Testis (tissue), 2 donors: ENCODE measurements at regions not wholly inside any gene's neighbourhood (a gene's known extent, or its start where the extent isn't known, plus 50 kb on each side); places are given as distances from the start of the nearest gene placed in this dataset.

Source experiments
- DNase-seq: peaks from one replicate; pipeline ENCODE4 v3.0.0-alpha.2; 2019
- H3K27ac ChIP-seq, 2 donors: fragments of 200-600 bp; sonication (generic); one replicate each; pipeline ENCODE4 v1.5.1; 2019
- H3K27me3 ChIP-seq: fragments of 200-600 bp; sonication (generic); one replicate; pipeline ENCODE4 v1.5.1; 2019
- H3K36me3 ChIP-seq: fragments of 200-600 bp; sonication (generic); one replicate; pipeline ENCODE4 v1.5.1; 2017; ENCODE audit warnings: low read depth; ENCODE audit errors: missing control alignments
- H3K4me1 ChIP-seq: fragments of 200-600 bp; sonication (generic); one replicate; pipeline ENCODE4 v1.5.1; 2019
- H3K4me3 ChIP-seq, 2 donors: fragments of 200-600 bp; sonication (generic); one replicate each; pipeline ENCODE4 v1.5.1; 2017 to 2019
- H3K9me3 ChIP-seq: fragments of 200-600 bp; sonication (generic); one replicate; pipeline ENCODE4 v1.5.1; 2017
- CTCF ChIP-seq, 3 experiments: fragments of 450-650 bp in 2 of 3; fragments of 200-600 bp in 1 of 3; sonication (generic) in 1 of 3; IDR thresholded peaks; one replicate each; pipeline ENCODE4 v1.5.1; 2016 to 2019; ENCODE audit warnings: antibody characterized with exemption in 3 of 3, mild to moderate bottlenecking in 2 of 3, moderate library complexity in 1 of 3
- POLR2A ChIP-seq: fragments of 450-650 bp; IDR thresholded peaks from one replicate; pipeline ENCODE4 v1.6.1; 2017; ENCODE audit warnings: antibody characterized with exemption, mild to moderate bottlenecking, moderate library complexity
- WGBS, 2 donors: methylation state at CpG; one replicate each; pipeline ENCODE4 v1.1.5; 2018; 5-methylcytosine and 5-hydroxymethylcytosine counted together
- intact Hi-C: fragments of 100-400 bp; cut with DNase I; formaldehyde crosslinking; loops from one replicate; pipeline ENCODE4 v1.15.1; 2023; ENCODE audit warnings: low total_unique reads

- no peak overlapping the region for H3K4me3 ChIP-seq
- intact Hi-C loops: no loop called here
These were observed 1494.6 kb downstream of the TBC1D22A start for GRCh38 chr22:48256776-48257684.

GRCh38 chr22:48256041-48256739 is 1493.7 kb downstream of the TBC1D22A start:
- no peaks in the 10 kb centered on the region for H3K9me3 ChIP-seq
- no peaks in the 10 kb centered on the region for H3K36me3 ChIP-seq
- intact Hi-C loops: no loop called here
- TF ChIP-seq POLR2A (no peak), CTCF (IDR thresholded peaks at IDR 0.05) (no peak)
- H3K27ac ChIP-seq: no peak overlapping the region
- 85 to 90% methylated on average over 16 to 17 of the region's 17 CpGs for WGBS, 2 donors
- no peaks in the 10 kb centered on the region for H3K27me3 ChIP-seq
- no peak for DNase-seq
- no peak overlapping the region for H3K4me3 ChIP-seq
- no peaks in the 10 kb centered on the region for H3K4me1 ChIP-seq

More at GRCh38 chr22:48256776-48257684, 1494.6 kb downstream of the TBC1D22A start:
- Histone ChIP-seq H3K9me3 (no peaks in the 10 kb centered on the region), H3K27me3 (no peaks in the 10 kb centered on the region), H3K36me3 (no peaks in the 10 kb centered on the region), H3K27ac (no peak overlapping the region), H3K4me1 (no peaks in the 10 kb centered on the region)
- no peak for DNase-seq
- WGBS, 2 donors: 83 to 89% methylated on average over 16 to 21 of the region's 21 CpGs
- TF ChIP-seq POLR2A: no peak

- Histone ChIP-seq H3K27me3 (no peaks in the 10 kb centered on the region), H3K4me3 (no peak overlapping the region), H3K36me3 (no peaks in the 10 kb centered on the region), H3K9me3 (no peaks in the 10 kb centered on the region), H3K27ac (no peak overlapping the region), H3K4me1 (no peaks in the 10 kb centered on the region)
- 28 to 46% methylated on average over 13 of the region's 13 CpGs for WGBS, 2 donors
- intact Hi-C loops: no loop called here
- no peak for TF ChIP-seq POLR2A
- TF ChIP-seq CTCF (IDR thresholded peaks at IDR 0.05): no peak
- DNase-seq: peak; percentile 30
These were observed 1491.9 kb downstream of the TBC1D22A start for GRCh38 chr22:48254311-48254873.

GRCh38 chr22:48253573-48253972 is 1491.1 kb downstream of the TBC1D22A start:
- Histone ChIP-seq H3K4me1 (no peaks in the 10 kb centered on the region), H3K27me3 (no peaks in the 10 kb centered on the region), H3K4me3 (no peak overlapping the region), H3K9me3 (no peaks in the 10 kb centered on the region), H3K27ac (no peak overlapping the region), H3K36me3 (no peaks in the 10 kb centered on the region)
- 50 to 63% methylated on average over 2 to 6 of the region's 6 CpGs for WGBS, 2 donors
- intact Hi-C loops: no loop called here
- DNase-seq: no peak
- TF ChIP-seq CTCF (IDR thresholded peaks at IDR 0.05) (no peak), POLR2A (no peak)

- Histone ChIP-seq H3K27ac (no peak overlapping the region), H3K4me3 (no peak overlapping the region), H3K36me3 (no peaks in the 10 kb centered on the region), H3K27me3 (no peaks in the 10 kb centered on the region), H3K9me3 (no peaks in the 10 kb centered on the region), H3K4me1 (no peaks in the 10 kb centered on the region)
- 70 to 96% methylated on average over 3 to 13 of the region's 13 CpGs for WGBS, 2 donors
- TF ChIP-seq POLR2A: no peak
- no peak for TF ChIP-seq CTCF (IDR thresholded peaks at IDR 0.05)
- intact Hi-C loops: no loop called here
- no peak for DNase-seq
These were observed 1490.7 kb downstream of the TBC1D22A start for GRCh38 chr22:48253136-48253535.
